ENCODE measurements at regions not wholly inside any gene's neighbourhood (a gene's known extent, or its start where the extent isn't known, plus 50 kb on each side); places are given as distances from the start of the nearest gene placed in this dataset.
A peak's percentile ranks its signal among the peaks of the same experiment; 100 is the strongest.
"Not testable (repeated sequence)": the region's sequence is repeated elsewhere in the genome, so short reads cannot be mapped to it uniquely, and the experiment has no call there.

- peak; percentile 46 for DNase-seq
Observed at GRCh38 chr2:234898534-234899053, 53.2 kb upstream of the SH3BP4 start.

GRCh38 chr2:234888442-234888841 lies 63.4 kb upstream of the SH3BP4 start:
- not testable (repeated sequence) for DNase-seq

- DNase-seq = no peak
Observed at GRCh38 chr2:234887195-234887594, 64.6 kb upstream of the SH3BP4 start.

GRCh38 chr2:234885886-234886285 lies 65.9 kb upstream of the SH3BP4 start:
- DNase-seq = no peak

GRCh38 chr2:234885118-234885517 lies 66.7 kb upstream of the SH3BP4 start:
- DNase-seq = no peak

- DNase-seq = no peak
Observed at GRCh38 chr2:234884591-234884990, 67.2 kb upstream of the SH3BP4 start.

- DNase-seq = peak; percentile 91
Observed at GRCh38 chr2:234881413-234882241, 70.2 kb upstream of the SH3BP4 start.

GRCh38 chr2:234880551-234881211 lies 71.1 kb upstream of the SH3BP4 start:
- DNase-seq = no peak

GRCh38 chr2:234879671-234880455 lies 72.0 kb upstream of the SH3BP4 start:
- no peak for DNase-seq

- DNase-seq = not testable (repeated sequence)
Observed at GRCh38 chr2:234876621-234877020, 75.2 kb upstream of the SH3BP4 start.

GRCh38 chr2:234874347-234875046 lies 77.3 kb upstream of the SH3BP4 start:
- DNase-seq = no peak

- no peak for DNase-seq
Observed at GRCh38 chr2:234873828-234874173, 78.0 kb upstream of the SH3BP4 start.

- no peak for DNase-seq
Observed at GRCh38 chr2:234873103-234873827, 78.6 kb upstream of the SH3BP4 start.

- DNase-seq = no peak
Observed at GRCh38 chr2:234869969-234870368, 81.8 kb upstream of the SH3BP4 start.

- no peak for DNase-seq
Observed at GRCh38 chr2:234869164-234869563, 82.7 kb upstream of the SH3BP4 start.

GRCh38 chr2:234867882-234868285 lies 83.9 kb upstream of the SH3BP4 start:
- DNase-seq = no peak

GRCh38 chr2:234865586-234865985 lies 86.2 kb upstream of the SH3BP4 start:
- no peak for DNase-seq

GRCh38 chr2:234865040-234865439 lies 86.8 kb upstream of the SH3BP4 start:
- no peak for DNase-seq

- no peak for DNase-seq
Observed at GRCh38 chr2:234864506-234864905, 87.3 kb upstream of the SH3BP4 start.

- DNase-seq = no peak
Observed at GRCh38 chr2:234863043-234863934, 88.5 kb upstream of the SH3BP4 start.
